GM23338 (cell line): ENCODE measurements at regions not wholly inside any gene's neighbourhood (a gene's known extent, or its start where the extent isn't known, plus 50 kb on each side); places are given as distances from the start of the nearest gene placed in this dataset.

Source experiments
- ATAC-seq: fragments of 200-7000 bp; cut with Tn5 transposase; 3 replicates; pipeline ENCODE4 v1.9.1; 2020
- DNase-seq: peaks from one replicate; pipeline ENCODE4 v3.0.0-alpha.2; 2015; ENCODE audit warnings: low spot score
- H2AFZ ChIP-seq: fragments of 200-600 bp; sonication (generic); 2 replicates; pipeline ENCODE4 v1.8.0; 2016; ENCODE audit warnings: antibody characterized with exemption, mild to moderate bottlenecking, moderate library complexity
- H3F3A ChIP-seq: fragments of 200-600 bp; sonication (generic); replicated peaks from 2 replicates; pipeline ENCODE4 v1.8.0; 2017; ENCODE audit warnings: antibody characterized with exemption, mixed run types, low read depth
- H3K27ac ChIP-seq: fragments of 200-600 bp; sonication (generic); 2 replicates; pipeline ENCODE4 v1.6.1; 2016; ENCODE audit warnings: low read depth
- H3K27me3 ChIP-seq: fragments of 200-600 bp; sonication (generic); 2 replicates; pipeline ENCODE4 v1.8.0; 2016; ENCODE audit warnings: mild to moderate bottlenecking, mixed run types, moderate library complexity; ENCODE audit not compliant: insufficient read depth
- H3K36me3 ChIP-seq: fragments of 200-600 bp; sonication (generic); 2 replicates; pipeline ENCODE4 v1.8.0; 2016; ENCODE audit warnings: mild to moderate bottlenecking; ENCODE audit not compliant: insufficient read depth
- H3K4me1 ChIP-seq: fragments of 200-600 bp; sonication (generic); 2 replicates; pipeline ENCODE4 v1.8.0; 2016; ENCODE audit warnings: mild to moderate bottlenecking, moderate library complexity; ENCODE audit not compliant: insufficient read depth
- H3K4me2 ChIP-seq: fragments of 200-600 bp; sonication (generic); 2 replicates; pipeline ENCODE4 v1.7.1; 2017; ENCODE audit warnings: mixed run types
- H3K4me3 ChIP-seq: fragments of 200-600 bp; sonication (generic); 2 replicates; pipeline ENCODE4 v1.6.1; 2016; ENCODE audit warnings: mixed run types
- H3K79me2 ChIP-seq: fragments of 200-600 bp; sonication (generic); replicated peaks from 2 replicates; pipeline ENCODE4 v1.8.0; 2017; ENCODE audit warnings: mild to moderate bottlenecking; ENCODE audit not compliant: insufficient read depth
- H3K9me2 ChIP-seq: fragments of 200-600 bp; sonication (generic); 2 replicates; pipeline ENCODE4 v1.8.0; 2017; ENCODE audit not compliant: insufficient read depth
- H4K20me1 ChIP-seq: fragments of 200-600 bp; sonication (generic); replicated peaks from 2 replicates; pipeline ENCODE4 v1.8.0; 2017; ENCODE audit warnings: mild to moderate bottlenecking; ENCODE audit not compliant: insufficient read depth
- H3K27ac Mint-ChIP-seq: 2 replicates; pipeline ENCODE4 v1.8.0; 2020; ENCODE audit warnings: inconsistent platforms, mild to moderate bottlenecking, moderate library complexity, mixed read lengths
- H3K27me3 Mint-ChIP-seq: 3 replicates; pipeline ENCODE4 v1.8.0; 2022; ENCODE audit warnings: low read depth, mild to moderate bottlenecking, moderate library complexity, mixed read lengths, inconsistent platforms; ENCODE audit not compliant: insufficient read depth, poor library complexity
- H3K36me3 Mint-ChIP-seq: 3 replicates; pipeline ENCODE4 v1.8.0; 2021; ENCODE audit warnings: low read depth, mild to moderate bottlenecking, inconsistent platforms, moderate library complexity, mixed read lengths
- H3K4me1 Mint-ChIP-seq: 3 replicates; pipeline ENCODE4 v1.8.0; 2020; ENCODE audit warnings: mild to moderate bottlenecking, inconsistent platforms, mixed read lengths
- H3K4me3 Mint-ChIP-seq: 3 replicates; pipeline ENCODE4 v1.8.0; 2021; ENCODE audit warnings: moderate library complexity, mild to moderate bottlenecking, inconsistent platforms, mixed read lengths
- H3K9me3 Mint-ChIP-seq: 3 replicates; pipeline ENCODE4 v1.8.0; 2020; ENCODE audit warnings: moderate library complexity, mild to moderate bottlenecking, inconsistent platforms, mixed read lengths
- CREB1 ChIP-seq: fragments of 250-450 bp; sonication (Bioruptor Pico); IDR thresholded peaks from 2 replicates; pipeline ENCODE4 v1.5.0; 2020; ENCODE audit warnings: low read depth, mild to moderate bottlenecking, moderate library complexity
- EZH2 ChIP-seq: fragments of 200-600 bp; sonication (generic); IDR thresholded peaks from one replicate; pipeline ENCODE4 v1.8.0; 2017; ENCODE audit warnings: antibody characterized with exemption, mild to moderate bottlenecking, low read depth; ENCODE audit not compliant: unreplicated experiment
- EZH2phosphoT487 ChIP-seq: fragments of 200-600 bp; sonication (generic); IDR thresholded peaks from one replicate; pipeline ENCODE4 v1.8.1; 2018; ENCODE audit warnings: antibody characterized with exemption; ENCODE audit not compliant: unreplicated experiment
- JUNB ChIP-seq: IDR thresholded peaks from one replicate; pipeline ENCODE4 v1.6.1; 2016; ENCODE audit warnings: antibody characterized with exemption; ENCODE audit not compliant: unreplicated experiment
- NANOG ChIP-seq: IDR thresholded peaks from 2 replicates; pipeline ENCODE4 v1.6.1; 2016; ENCODE audit warnings: antibody characterized with exemption, borderline replicate concordance
- POLR2AphosphoS5 ChIP-seq: IDR thresholded peaks from 2 replicates; pipeline ENCODE4 v1.6.1; 2016; ENCODE audit warnings: antibody characterized with exemption, low read depth
- STAT1 ChIP-seq: IDR thresholded peaks from one replicate; pipeline ENCODE4 v1.6.1; 2016; ENCODE audit warnings: antibody characterized with exemption; ENCODE audit not compliant: unreplicated experiment
- ZNF114 ChIP-seq: fragments of 250-450 bp; sonication (Bioruptor Pico); IDR thresholded peaks from 2 replicates; pipeline ENCODE4 v1.5.0; 2020; ENCODE audit warnings: mild to moderate bottlenecking, moderate library complexity
- TF ChIP-seq, protein P1 (sequence below): fragments of 250-450 bp; sonication (Bioruptor Pico); IDR thresholded peaks from 2 replicates; pipeline ENCODE4 v1.5.0; 2020; ENCODE audit warnings: mild to moderate bottlenecking, moderate library complexity
- TF ChIP-seq, protein P2 (sequence below): IDR thresholded peaks from 2 replicates; pipeline ENCODE4 v1.6.1; 2016; ENCODE audit warnings: antibody characterized with exemption
- TF ChIP-seq, protein P3 (sequence below), 2 experiments: fragments of 200-600 bp in 1 of 2; sonication (generic) in 1 of 2; conservative IDR thresholded peaks; 2 replicates each; pipeline versions ENCODE4 v1.5.1 to v1.6.1; 2016 to 2017; ENCODE audit warnings: antibody characterized with exemption in 2 of 2, low read depth in 2 of 2, mild to moderate bottlenecking in 2 of 2, moderate library complexity in 1 of 2
- TF ChIP-seq, protein P4 (sequence below): IDR thresholded peaks from one replicate; pipeline ENCODE4 v1.6.1; 2018; ENCODE audit warnings: antibody characterized with exemption; ENCODE audit not compliant: unreplicated experiment

DNA sequence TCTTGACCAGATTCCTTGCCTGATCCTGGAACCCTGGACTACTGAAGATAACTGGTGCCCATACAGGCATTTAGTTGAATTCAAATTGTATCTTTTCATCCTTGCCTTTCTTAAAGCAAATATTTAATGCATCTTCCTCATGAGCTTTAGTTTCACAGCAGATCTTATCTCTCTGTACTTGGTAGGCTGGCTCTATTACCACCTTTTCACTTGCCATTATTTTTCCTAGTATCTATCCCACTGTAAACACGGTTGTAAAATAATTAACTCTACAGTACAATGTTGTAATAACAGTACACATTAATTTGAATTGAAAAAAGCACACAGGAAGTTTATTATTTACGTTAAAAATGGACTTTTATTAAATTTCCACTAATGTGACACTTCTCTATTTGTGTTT lies 1286.9 kb downstream of the GRIK2 start:
- no peak overlapping the region for H3K4me3 ChIP-seq
- no peaks in the 10 kb centered on the region for H3K36me3 ChIP-seq
- no peak overlapping the region for H2AFZ ChIP-seq
- no peaks in the 10 kb centered on the region for H3F3A ChIP-seq
- no peaks in the 10 kb centered on the region for H3K79me2 ChIP-seq
- H3K9me2 ChIP-seq, result no peaks in the 10 kb centered on the region
- Mint-ChIP-seq H3K4me1 (no peaks in the 10 kb centered on the region; the same call in 2 of the 3 replicates), H3K27ac (no peak overlapping the region), H3K9me3 (no peaks in the 10 kb centered on the region), H3K36me3 (no peaks in the 10 kb centered on the region), H3K27me3 (no peaks in the 10 kb centered on the region), H3K4me3 (no peak overlapping the region)
- no peaks in the 10 kb centered on the region for H4K20me1 ChIP-seq
- H3K27ac ChIP-seq, result no peak overlapping the region
- no peak overlapping the region for H3K4me2 ChIP-seq
- H3K4me1 ChIP-seq, result no peaks in the 10 kb centered on the region
- ATAC-seq, result no peak
- no peaks in the 10 kb centered on the region for H3K27me3 ChIP-seq
- DNase-seq, result no peak
- TF ChIP-seq, protein P1, sequence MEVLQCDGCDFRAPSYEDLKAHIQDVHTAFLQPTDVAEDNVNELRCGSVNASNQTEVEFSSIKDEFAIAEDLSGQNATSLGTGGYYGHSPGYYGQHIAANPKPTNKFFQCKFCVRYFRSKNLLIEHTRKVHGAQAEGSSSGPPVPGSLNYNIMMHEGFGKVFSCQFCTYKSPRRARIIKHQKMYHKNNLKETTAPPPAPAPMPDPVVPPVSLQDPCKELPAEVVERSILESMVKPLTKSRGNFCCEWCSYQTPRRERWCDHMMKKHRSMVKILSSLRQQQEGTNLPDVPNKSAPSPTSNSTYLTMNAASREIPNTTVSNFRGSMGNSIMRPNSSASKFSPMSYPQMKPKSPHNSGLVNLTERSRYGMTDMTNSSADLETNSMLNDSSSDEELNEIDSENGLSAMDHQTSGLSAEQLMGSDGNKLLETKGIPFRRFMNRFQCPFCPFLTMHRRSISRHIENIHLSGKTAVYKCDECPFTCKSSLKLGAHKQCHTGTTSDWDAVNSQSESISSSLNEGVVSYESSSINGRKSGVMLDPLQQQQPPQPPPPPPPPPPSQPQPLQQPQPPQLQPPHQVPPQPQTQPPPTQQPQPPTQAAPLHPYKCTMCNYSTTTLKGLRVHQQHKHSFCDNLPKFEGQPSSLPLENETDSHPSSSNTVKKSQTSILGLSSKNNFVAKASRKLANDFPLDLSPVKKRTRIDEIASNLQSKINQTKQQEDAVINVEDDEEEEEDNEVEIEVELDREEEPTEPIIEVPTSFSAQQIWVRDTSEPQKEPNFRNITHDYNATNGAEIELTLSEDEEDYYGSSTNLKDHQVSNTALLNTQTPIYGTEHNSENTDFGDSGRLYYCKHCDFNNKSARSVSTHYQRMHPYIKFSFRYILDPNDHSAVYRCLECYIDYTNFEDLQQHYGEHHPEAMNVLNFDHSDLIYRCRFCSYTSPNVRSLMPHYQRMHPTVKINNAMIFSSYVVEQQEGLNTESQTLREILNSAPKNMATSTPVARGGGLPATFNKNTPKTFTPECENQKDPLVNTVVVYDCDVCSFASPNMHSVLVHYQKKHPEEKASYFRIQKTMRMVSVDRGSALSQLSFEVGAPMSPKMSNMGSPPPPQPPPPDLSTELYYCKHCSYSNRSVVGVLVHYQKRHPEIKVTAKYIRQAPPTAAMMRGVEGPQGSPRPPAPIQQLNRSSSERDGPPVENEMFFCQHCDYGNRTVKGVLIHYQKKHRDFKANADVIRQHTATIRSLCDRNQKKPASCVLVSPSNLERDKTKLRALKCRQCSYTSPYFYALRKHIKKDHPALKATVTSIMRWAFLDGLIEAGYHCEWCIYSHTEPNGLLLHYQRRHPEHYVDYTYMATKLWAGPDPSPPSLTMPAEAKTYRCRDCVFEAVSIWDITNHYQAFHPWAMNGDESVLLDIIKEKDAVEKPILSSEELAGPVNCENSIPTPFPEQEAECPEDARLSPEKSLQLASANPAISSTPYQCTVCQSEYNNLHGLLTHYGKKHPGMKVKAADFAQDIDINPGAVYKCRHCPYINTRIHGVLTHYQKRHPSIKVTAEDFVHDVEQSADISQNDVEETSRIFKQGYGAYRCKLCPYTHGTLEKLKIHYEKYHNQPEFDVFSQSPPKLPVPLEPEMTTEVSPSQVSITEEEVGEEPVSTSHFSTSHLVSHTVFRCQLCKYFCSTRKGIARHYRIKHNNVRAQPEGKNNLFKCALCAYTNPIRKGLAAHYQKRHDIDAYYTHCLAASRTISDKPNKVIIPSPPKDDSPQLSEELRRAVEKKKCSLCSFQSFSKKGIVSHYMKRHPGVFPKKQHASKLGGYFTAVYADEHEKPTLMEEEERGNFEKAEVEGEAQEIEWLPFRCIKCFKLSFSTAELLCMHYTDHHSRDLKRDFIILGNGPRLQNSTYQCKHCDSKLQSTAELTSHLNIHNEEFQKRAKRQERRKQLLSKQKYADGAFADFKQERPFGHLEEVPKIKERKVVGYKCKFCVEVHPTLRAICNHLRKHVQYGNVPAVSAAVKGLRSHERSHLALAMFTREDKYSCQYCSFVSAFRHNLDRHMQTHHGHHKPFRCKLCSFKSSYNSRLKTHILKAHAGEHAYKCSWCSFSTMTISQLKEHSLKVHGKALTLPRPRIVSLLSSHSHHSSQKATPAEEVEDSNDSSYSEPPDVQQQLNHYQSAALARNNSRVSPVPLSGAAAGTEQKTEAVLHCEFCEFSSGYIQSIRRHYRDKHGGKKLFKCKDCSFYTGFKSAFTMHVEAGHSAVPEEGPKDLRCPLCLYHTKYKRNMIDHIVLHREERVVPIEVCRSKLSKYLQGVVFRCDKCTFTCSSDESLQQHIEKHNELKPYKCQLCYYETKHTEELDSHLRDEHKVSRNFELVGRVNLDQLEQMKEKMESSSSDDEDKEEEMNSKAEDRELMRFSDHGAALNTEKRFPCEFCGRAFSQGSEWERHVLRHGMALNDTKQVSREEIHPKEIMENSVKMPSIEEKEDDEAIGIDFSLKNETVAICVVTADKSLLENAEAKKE, result no peak
- TF ChIP-seq, protein P2, sequence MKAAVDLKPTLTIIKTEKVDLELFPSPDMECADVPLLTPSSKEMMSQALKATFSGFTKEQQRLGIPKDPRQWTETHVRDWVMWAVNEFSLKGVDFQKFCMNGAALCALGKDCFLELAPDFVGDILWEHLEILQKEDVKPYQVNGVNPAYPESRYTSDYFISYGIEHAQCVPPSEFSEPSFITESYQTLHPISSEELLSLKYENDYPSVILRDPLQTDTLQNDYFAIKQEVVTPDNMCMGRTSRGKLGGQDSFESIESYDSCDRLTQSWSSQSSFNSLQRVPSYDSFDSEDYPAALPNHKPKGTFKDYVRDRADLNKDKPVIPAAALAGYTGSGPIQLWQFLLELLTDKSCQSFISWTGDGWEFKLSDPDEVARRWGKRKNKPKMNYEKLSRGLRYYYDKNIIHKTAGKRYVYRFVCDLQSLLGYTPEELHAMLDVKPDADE, result no peak
- TF ChIP-seq NANOG, result no peak
- TF ChIP-seq ZNF114 (CRISPR knock-in tag), result no peak
- no peak for TF ChIP-seq EZH2
- TF ChIP-seq, protein P3, sequence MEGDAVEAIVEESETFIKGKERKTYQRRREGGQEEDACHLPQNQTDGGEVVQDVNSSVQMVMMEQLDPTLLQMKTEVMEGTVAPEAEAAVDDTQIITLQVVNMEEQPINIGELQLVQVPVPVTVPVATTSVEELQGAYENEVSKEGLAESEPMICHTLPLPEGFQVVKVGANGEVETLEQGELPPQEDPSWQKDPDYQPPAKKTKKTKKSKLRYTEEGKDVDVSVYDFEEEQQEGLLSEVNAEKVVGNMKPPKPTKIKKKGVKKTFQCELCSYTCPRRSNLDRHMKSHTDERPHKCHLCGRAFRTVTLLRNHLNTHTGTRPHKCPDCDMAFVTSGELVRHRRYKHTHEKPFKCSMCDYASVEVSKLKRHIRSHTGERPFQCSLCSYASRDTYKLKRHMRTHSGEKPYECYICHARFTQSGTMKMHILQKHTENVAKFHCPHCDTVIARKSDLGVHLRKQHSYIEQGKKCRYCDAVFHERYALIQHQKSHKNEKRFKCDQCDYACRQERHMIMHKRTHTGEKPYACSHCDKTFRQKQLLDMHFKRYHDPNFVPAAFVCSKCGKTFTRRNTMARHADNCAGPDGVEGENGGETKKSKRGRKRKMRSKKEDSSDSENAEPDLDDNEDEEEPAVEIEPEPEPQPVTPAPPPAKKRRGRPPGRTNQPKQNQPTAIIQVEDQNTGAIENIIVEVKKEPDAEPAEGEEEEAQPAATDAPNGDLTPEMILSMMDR (conservative IDR thresholded peaks at IDR 0.05; ENCODE audit: low read depth in 2 of 2), result no peak
- TF ChIP-seq, protein P4, sequence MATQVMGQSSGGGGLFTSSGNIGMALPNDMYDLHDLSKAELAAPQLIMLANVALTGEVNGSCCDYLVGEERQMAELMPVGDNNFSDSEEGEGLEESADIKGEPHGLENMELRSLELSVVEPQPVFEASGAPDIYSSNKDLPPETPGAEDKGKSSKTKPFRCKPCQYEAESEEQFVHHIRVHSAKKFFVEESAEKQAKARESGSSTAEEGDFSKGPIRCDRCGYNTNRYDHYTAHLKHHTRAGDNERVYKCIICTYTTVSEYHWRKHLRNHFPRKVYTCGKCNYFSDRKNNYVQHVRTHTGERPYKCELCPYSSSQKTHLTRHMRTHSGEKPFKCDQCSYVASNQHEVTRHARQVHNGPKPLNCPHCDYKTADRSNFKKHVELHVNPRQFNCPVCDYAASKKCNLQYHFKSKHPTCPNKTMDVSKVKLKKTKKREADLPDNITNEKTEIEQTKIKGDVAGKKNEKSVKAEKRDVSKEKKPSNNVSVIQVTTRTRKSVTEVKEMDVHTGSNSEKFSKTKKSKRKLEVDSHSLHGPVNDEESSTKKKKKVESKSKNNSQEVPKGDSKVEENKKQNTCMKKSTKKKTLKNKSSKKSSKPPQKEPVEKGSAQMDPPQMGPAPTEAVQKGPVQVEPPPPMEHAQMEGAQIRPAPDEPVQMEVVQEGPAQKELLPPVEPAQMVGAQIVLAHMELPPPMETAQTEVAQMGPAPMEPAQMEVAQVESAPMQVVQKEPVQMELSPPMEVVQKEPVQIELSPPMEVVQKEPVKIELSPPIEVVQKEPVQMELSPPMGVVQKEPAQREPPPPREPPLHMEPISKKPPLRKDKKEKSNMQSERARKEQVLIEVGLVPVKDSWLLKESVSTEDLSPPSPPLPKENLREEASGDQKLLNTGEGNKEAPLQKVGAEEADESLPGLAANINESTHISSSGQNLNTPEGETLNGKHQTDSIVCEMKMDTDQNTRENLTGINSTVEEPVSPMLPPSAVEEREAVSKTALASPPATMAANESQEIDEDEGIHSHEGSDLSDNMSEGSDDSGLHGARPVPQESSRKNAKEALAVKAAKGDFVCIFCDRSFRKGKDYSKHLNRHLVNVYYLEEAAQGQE, result no peak
- no peak for TF ChIP-seq JUNB
- TF ChIP-seq STAT1, result no peak
- no peak for TF ChIP-seq POLR2AphosphoS5
- TF ChIP-seq EZH2phosphoT487, result no peak
- no peak for TF ChIP-seq CREB1 (CRISPR knock-in tag)
